Esophagus squamous epithelium (tissue), 5 donors: ENCODE measurements at regions not wholly inside any gene's neighbourhood (a gene's known extent, or its start where the extent isn't known, plus 50 kb on each side); places are given as distances from the start of the nearest gene placed in this dataset.

Experiments
- DNase-seq: peaks from one replicate; lab custom pipeline; 2025; lab: John Stamatoyannopoulos, UW
- H3K27ac ChIP-seq, 4 donors: fragments of 200-600 bp; sonication (generic); one replicate each; pipeline ENCODE4 v1.5.1; 2016 to 2019; ENCODE audit warnings: mild to moderate bottlenecking in 1 of 4
- H3K27me3 ChIP-seq, 4 donors: fragments of 200-600 bp; sonication (generic); 1 replicate in 3 of 4; 2 replicates in 1 of 4; pipeline versions ENCODE4 v1.5.1 to v1.6.0; 2017 to 2021; ENCODE audit warnings: antibody characterized with exemption in 1 of 4
- H3K36me3 ChIP-seq, 3 donors: fragments of 200-600 bp; sonication (generic); one replicate each; pipeline ENCODE4 v1.5.1; 2016 to 2019
- H3K4me1 ChIP-seq, 3 donors: fragments of 200-600 bp; sonication (generic); one replicate each; pipeline ENCODE4 v1.5.1; 2017 to 2019
- H3K4me3 ChIP-seq, 4 donors: fragments of 200-600 bp; sonication (generic); 1 replicate in 3 of 4; 2 replicates in 1 of 4; pipeline ENCODE4 v1.5.1; 2016 to 2019; ENCODE audit warnings: mild to moderate bottlenecking in 2 of 4, moderate library complexity in 1 of 4
- H3K9me3 ChIP-seq, 3 donors: fragments of 200-600 bp; sonication (generic); one replicate each; pipeline ENCODE4 v1.5.1; 2016 to 2019
- CTCF ChIP-seq, 6 experiments: fragments of 450-650 bp in 4 of 6; fragments of 200-600 bp in 2 of 6; sonication (generic) in 2 of 6; IDR thresholded peaks; one replicate each; pipeline ENCODE4 v1.5.1; 2016 to 2019; ENCODE audit warnings: antibody characterized with exemption in 6 of 6, mild to moderate bottlenecking in 4 of 6, moderate library complexity in 4 of 6
- POLR2A ChIP-seq, 4 donors: fragments of 450-650 bp; IDR thresholded peaks; one replicate each; pipeline ENCODE4 v1.6.1; 2017; ENCODE audit warnings: antibody characterized with exemption in 4 of 4, mild to moderate bottlenecking in 4 of 4, moderate library complexity in 3 of 4
- WGBS, 2 donors: methylation state at CpG; one replicate each; pipeline ENCODE4 v1.1.5; 2018; 5-methylcytosine and 5-hydroxymethylcytosine counted together
- intact Hi-C: fragments of 100-400 bp; cut with DNase I; formaldehyde crosslinking; loops from one replicate; pipeline ENCODE4 v1.15.0; 2022
- donor health status: DM: yes; HTN: yes; CAD: no.

- no peak overlapping the region for H3K4me3 ChIP-seq
These were observed 88.3 kb upstream of the PTHLH start for GRCh38 chr12:28060871-28061270.

GRCh38 chr12:28063355-28063880 lies 90.9 kb upstream of the PTHLH start:
- intact Hi-C loops, result no loop called here
- H3K36me3 ChIP-seq, result no peaks in the 10 kb centered on the region
- DNase-seq, result no peak
- H3K9me3 ChIP-seq, result no peaks in the 10 kb centered on the region
- 75 to 86% methylated on average over 2 of the region's 2 CpGs for WGBS, 2 donors
- no peak overlapping the region for H3K27ac ChIP-seq
- peaks cover 0 to 41% (median 0%) of the 10 kb centered on the region in 3 donors for H3K4me1 ChIP-seq
- no peaks in the 10 kb centered on the region for H3K27me3 ChIP-seq
- H3K4me3 ChIP-seq, result no peak overlapping the region
- TF ChIP-seq CTCF (IDR thresholded peaks at IDR 0.05), result no peak
- no peak for TF ChIP-seq POLR2A (IDR thresholded peaks at IDR 0.05)

More at GRCh38 chr12:28060871-28061270, 88.3 kb upstream of the PTHLH start:
- no peaks in the 10 kb centered on the region for H3K9me3 ChIP-seq
- intact Hi-C loops, result no loop called here
- H3K36me3 ChIP-seq, result no peaks in the 10 kb centered on the region
- 95 to 96% methylated on average over 4 to 6 of the region's 6 CpGs for WGBS, 2 donors
- H3K4me1 ChIP-seq, result peaks cover 0 to 60% (median 4%) of the 10 kb centered on the region in 3 donors
- DNase-seq, result no peak
- H3K27ac ChIP-seq, result no peak overlapping the region
- no peaks in the 10 kb centered on the region for H3K27me3 ChIP-seq
- TF ChIP-seq CTCF (IDR thresholded peaks at IDR 0.05) (no peak), POLR2A (IDR thresholded peaks at IDR 0.05) (no peak)

GRCh38 chr12:28065374-28065773 lies 92.8 kb upstream of the PTHLH start:
- H3K27ac ChIP-seq, result peak overlapping the region in 1 of 4 donors; percentile 1
- TF ChIP-seq CTCF (IDR thresholded peaks at IDR 0.05) (no peak), POLR2A (IDR thresholded peaks at IDR 0.05) (no peak)
- DNase-seq, result no peak
- WGBS, 2 donors, result 46 to 50% methylated on average over 2 of the region's 2 CpGs
- H3K4me3 ChIP-seq, result no peak overlapping the region
- peaks cover 0 to 23% (median 0%) of the 10 kb centered on the region in 3 donors for H3K4me1 ChIP-seq
- H3K36me3 ChIP-seq, result no peaks in the 10 kb centered on the region
- H3K9me3 ChIP-seq, result no peaks in the 10 kb centered on the region
- no peaks in the 10 kb centered on the region for H3K27me3 ChIP-seq
- intact Hi-C loops, result no loop called here

GRCh38 chr12:28065889-28066630 lies 93.5 kb upstream of the PTHLH start:
- WGBS, 2 donors, result 42 to 46% methylated on average over 1 of the region's 1 CpG
- Histone ChIP-seq H3K4me1 (peaks cover 0 to 23% (median 0%) of the 10 kb centered on the region in 3 donors), H3K27ac (peak overlapping the region in 1 of 4 donors; percentile 1), H3K36me3 (no peaks in the 10 kb centered on the region), H3K27me3 (no peaks in the 10 kb centered on the region), H3K4me3 (no peak overlapping the region), H3K9me3 (peaks cover 0 to 3% (median 0%) of the 10 kb centered on the region in 3 donors)
- intact Hi-C loops, result no loop called here
- no peak for DNase-seq
- TF ChIP-seq POLR2A (IDR thresholded peaks at IDR 0.05), result no peak
- no peak for TF ChIP-seq CTCF (IDR thresholded peaks at IDR 0.05)

- no peaks in the 10 kb centered on the region for H3K27me3 ChIP-seq
- intact Hi-C loops, result no loop called here
- no peaks in the 10 kb centered on the region for H3K36me3 ChIP-seq
- no peak overlapping the region for H3K4me3 ChIP-seq
- H3K27ac ChIP-seq, result no peak overlapping the region
- H3K9me3 ChIP-seq, result peaks cover 0 to 4% (median 0%) of the 10 kb centered on the region in 3 donors
- WGBS, 2 donors, result 90 to 100% methylated on average over 1 of the region's 1 CpG
- peaks cover 0 to 23% (median 0%) of the 10 kb centered on the region in 3 donors for H3K4me1 ChIP-seq
- TF ChIP-seq CTCF (IDR thresholded peaks at IDR 0.05) (no peak), POLR2A (IDR thresholded peaks at IDR 0.05) (no peak)
- DNase-seq, result no peak
These were observed 94.3 kb upstream of the PTHLH start for GRCh38 chr12:28066879-28067278.
